ENCODE measurements at regions not wholly inside any gene's neighbourhood (a gene's known extent, or its start where the extent isn't known, plus 50 kb on each side); places are given as distances from the start of the nearest gene placed in this dataset.

DNA sequence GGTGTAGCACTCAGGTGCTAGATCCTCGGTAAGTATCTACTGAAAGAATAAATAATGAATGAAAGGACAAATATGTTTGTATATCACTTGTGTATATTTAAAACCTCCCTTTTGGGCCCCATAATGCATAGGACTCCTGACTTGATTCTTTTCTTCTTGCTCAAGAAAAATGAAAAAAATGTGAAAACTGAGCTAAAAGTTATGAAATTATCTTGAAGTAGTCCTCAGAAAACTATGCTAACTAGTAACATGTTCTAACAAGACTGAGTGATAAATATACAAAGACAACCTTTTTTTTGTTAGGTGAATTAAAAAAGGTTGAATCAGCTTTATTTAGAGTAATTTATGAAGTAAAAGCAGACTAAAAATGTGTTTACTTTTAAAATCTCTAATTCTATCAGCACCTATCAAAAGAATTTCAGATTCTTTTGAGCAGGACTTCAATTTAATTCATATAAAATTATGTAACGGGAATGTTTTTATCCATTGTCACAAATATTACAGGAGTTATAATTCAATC lies 247.8 kb upstream of the JAG1 start:
- no peak for DNase-seq (ENCODE audit: low spot score)

GRCh38 chr20:10922506-10922905 lies 248.7 kb upstream of the JAG1 start:
- no peak for DNase-seq (ENCODE audit: low spot score)

- DNase-seq (ENCODE audit: low spot score), result no peak
These were observed 249.1 kb upstream of the JAG1 start for GRCh38 chr20:10922941-10923340.

GRCh38 chr20:10924644-10925201 lies 250.9 kb upstream of the JAG1 start:
- DNase-seq (ENCODE audit: low spot score), result no peak

DNA sequence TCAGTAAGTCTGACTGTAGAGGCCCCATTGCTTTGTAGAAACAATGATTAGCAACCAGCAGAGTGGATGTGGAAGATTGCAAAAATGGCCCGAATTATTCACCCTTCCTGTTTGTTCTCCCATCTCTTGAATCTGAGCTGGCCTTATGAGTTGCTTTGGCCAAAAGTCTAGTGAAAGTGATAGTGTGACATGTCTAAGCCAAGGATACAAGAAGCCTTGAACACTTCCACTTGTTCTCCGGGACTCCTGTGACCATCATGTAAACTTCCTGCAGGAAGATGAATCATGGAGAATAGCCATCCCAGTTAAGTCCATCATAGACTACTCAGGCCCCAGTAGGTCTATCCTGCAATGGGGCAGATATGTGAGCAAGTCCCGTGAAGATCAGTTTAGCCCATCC lies 252.0 kb upstream of the JAG1 start:
- DNase-seq (ENCODE audit: low spot score), result no peak

GRCh38 chr20:10927011-10927583 lies 253.3 kb upstream of the JAG1 start:
- DNase-seq (ENCODE audit: low spot score), result no peak

DNA sequence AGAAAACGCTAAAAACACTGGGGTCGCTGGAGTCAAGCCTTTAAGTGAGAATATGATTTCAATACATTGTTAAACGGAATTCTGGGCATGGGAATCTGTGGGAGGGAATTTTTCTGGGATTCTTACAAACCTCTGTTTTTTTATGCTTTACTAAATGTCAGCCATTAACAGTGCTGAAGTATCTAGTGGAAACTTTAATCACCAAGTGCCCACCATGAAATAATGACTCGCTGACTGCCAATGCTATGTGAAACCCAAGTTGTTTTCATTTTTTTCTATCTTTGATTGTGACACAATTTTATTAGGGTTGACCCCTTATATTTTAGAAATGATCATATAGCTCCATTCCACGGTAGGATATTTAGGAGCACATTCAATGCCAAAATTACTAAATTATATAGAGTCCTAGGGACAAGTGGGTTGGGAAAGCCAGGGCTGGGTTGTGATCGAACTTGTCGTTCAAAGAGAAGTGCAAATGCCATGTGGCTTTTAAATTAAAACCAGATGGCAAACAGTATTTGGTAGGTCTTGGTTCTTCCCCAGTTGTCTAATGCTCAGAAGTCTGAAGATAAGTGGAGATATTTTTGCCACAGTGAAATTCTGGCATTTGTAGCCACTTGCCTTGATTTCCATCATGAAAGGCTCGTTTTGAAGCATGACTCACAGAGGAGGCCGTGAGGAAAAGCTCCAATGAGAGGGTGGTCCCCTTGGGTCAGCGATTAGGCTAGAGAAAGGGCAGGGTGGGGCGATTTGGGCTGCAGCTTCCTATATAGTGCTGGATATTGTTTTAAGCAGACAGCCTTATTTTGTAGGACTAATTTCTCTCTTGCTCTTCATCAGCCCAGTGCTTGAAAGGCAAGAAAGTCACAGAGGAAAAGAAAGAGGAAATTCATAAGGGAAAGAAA lies 254.4 kb upstream of the JAG1 start:
- DNase-seq (ENCODE audit: low spot score), result no peak

- peak; percentile 52 for DNase-seq (ENCODE audit: low spot score)
These were observed 255.1 kb upstream of the JAG1 start for GRCh38 chr20:10928841-10929421.

DNA sequence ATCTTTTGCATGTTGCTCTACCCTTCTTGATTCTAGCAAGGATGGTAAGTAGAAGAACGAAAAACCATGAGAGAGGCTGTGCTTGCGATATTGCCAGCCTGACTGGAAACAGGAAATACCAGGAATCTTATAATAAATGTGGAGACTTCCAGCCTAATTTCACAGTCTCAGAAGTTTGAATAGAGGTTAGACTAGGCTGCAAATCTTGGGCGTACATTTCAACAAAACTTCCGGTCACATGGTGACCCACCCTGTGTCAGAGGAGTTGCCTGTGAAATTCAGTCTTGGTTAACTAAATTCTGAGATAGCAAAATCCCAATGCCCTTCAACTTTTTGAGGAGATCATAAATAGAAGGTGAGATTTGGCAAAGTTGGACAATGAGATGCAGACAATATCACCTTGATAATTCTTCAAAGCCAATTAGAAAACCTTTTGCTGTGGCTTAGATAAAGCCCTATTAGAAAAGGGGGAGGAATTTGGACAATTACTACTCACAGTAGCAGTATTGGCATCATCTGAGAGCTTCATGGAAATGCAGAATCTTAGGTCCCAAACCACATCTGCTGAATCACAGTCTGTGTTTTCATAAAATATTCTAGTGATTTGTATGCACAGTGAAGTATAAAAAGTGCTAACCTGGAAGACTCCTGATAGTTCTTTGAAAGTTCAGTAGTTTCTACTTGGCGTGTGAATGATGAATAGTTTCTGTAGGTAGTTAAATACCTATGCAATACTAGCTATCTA lies 262.0 kb upstream of the JAG1 start:
- DNase-seq (ENCODE audit: low spot score), result no peak

- no peak for DNase-seq (ENCODE audit: low spot score)
These were observed 263.0 kb upstream of the JAG1 start for GRCh38 chr20:10936786-10937185.

DNA sequence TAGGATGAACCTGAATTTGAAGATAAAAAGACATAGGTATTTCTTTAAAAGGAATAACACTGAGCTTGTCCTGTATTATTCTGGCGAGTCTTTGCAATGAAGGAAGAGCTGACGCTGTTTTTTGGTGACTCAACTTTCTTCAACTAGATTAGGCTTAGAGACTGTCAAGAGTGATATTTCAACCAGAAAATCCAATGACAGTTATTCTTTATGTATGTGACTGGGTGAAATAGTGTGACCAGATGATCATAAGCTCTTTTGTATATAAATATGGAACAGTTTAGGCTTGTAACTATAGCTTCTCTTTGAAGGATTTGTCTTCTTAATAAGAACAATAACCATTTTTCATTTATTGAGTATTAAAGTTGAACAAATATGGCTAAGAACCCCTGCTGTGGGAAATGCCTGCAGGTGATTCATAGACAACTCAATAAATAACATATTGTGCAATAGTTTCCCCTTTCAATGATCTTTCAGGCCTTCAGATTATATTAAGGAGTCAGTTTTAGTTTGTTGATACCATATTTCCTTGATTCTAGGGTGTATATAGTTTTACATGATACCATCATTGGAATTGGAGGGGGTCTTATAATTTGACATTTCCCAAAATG lies 265.6 kb upstream of the JAG1 start:
- no peak for DNase-seq (ENCODE audit: low spot score)

DNA sequence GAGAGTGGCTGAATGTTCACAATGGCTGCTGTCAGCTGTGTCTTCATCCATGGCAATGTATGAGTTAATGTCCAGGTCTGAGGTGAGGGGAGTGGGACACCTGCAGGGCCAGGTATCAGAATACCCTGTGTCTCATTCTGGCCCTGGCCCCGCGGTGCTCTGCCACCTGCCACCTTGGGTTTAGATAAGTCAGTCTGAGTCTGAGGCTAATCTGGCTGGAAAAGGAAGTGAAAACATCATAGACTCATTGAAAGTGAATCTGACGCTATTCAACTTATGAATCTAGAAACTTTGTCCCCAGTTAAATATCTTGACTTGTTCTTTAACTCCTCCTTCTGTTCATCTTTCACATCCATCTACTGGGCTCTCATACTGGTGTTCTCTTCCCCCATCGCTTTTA lies 267.1 kb upstream of the JAG1 start:
- no peak for DNase-seq (ENCODE audit: low spot score)

GRCh38 chr20:10943686-10944265 lies 270.0 kb upstream of the JAG1 start:
- no peak for DNase-seq (ENCODE audit: low spot score)

- DNase-seq (ENCODE audit: low spot score), result no peak
These were observed 272.5 kb upstream of the JAG1 start for GRCh38 chr20:10946124-10946880.

- no peak for DNase-seq (ENCODE audit: low spot score)
These were observed 273.9 kb upstream of the JAG1 start for GRCh38 chr20:10947726-10948125.

GRCh38 chr20:10949930-10950783 lies 276.4 kb upstream of the JAG1 start:
- DNase-seq (ENCODE audit: low spot score), result no peak

DNA sequence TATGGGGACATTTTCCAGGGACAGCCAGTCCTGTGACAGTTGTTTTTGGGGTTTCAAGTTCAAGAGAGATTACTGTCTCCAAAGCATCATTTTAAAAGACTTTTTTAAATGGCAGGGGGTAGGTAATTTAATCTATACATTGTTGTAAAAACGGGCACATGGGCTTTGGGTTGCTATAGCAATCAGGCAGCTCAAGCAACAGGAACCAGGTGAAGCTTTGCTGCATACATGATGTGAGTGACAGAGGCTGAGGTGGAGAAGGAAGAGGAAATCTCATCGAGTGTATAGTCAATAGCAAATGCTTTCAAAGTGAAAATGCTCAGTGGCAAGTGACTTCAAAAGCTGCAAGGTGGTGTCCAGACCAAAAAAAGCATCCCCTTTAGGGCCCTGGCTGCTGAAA lies 277.4 kb upstream of the JAG1 start:
- no peak for DNase-seq (ENCODE audit: low spot score)

DNA sequence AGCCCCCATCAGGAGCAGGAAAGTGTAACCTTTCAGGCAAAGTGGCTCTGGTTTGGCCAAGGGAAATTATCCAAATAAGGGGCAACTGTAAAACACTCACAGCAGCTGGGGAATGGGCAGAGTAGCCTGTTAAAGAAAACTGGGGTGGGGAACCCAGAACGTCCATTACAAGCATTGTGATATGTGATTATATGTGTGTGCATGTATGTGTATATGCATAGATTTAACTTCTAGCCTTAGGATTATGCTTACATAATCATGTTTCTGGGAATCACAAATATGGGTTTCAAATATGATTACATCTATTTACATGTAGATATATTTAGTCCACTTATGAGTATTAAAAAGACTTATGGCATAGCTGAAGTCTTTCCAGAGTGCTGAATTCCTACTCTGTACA lies 278.1 kb upstream of the JAG1 start:
- no peak for DNase-seq (ENCODE audit: low spot score)

- no peak for DNase-seq (ENCODE audit: low spot score)
These were observed 279.6 kb upstream of the JAG1 start for GRCh38 chr20:10953437-10953836.
